Right lobe of liver (tissue), 4 donors: ENCODE measurements at regions not wholly inside any gene's neighbourhood (a gene's known extent, or its start where the extent isn't known, plus 50 kb on each side); places are given as distances from the start of the nearest gene placed in this dataset.

Source experiments
- CTCF ChIP-seq, 4 donors: fragments of 200-600 bp in 3 of 4; fragments of 450-650 bp in 1 of 4; IDR thresholded peaks; one replicate each; pipeline versions ENCODE4 v1.5.1 to v1.8.0; 2016 to 2022; ENCODE audit warnings: antibody characterized with exemption in 4 of 4, mild to moderate bottlenecking in 2 of 4
- POLR2A ChIP-seq: fragments of 450-650 bp; IDR thresholded peaks from one replicate; pipeline ENCODE4 v1.6.1; 2017; ENCODE audit warnings: antibody characterized with exemption, mild to moderate bottlenecking
- donor health status: DM: no; HTN: no; CAD: no.
- donor health status: DM: no; HTN: no; CAD: no.
- donor health status: DM: no; HTN: yes; CAD: no.

- TF ChIP-seq CTCF (IDR thresholded peaks at IDR 0.05) = no peak
- TF ChIP-seq POLR2A = no peak
Measured at GRCh38 chr2:164242409-164242808, 378.9 kb downstream of the GRB14 start.
